ENCODE measurements at regions not wholly inside any gene's neighbourhood (a gene's known extent, or its start where the extent isn't known, plus 50 kb on each side); places are given as distances from the start of the nearest gene placed in this dataset.
A peak's percentile ranks its signal among the peaks of the same experiment; 100 is the strongest.

DNA sequence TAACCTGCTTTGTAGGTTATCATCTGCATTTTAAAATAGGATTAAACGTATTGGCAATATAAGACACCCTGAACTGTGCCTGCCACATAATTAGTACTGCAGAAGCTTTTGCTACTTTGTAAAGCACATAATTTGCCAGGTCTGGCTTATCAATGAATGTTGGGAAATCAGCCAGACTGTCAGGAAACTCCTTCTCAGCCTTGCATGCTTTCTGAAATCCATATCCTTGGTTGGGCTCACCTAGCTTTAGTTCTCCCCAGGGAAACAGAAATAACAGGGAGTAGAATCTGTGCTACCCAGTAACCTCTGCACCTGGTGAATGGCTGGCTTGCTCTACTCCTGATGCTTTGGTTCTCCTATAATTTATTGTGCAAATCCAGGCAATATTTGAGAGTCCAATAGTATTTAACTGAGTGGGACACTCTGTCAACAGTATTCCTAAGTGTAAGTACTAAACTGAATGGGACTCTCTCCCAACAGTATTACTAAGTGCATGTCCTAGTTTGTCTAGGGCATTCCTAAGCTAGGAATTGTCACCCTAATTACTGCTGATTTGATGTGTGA lies 354.5 kb downstream of the WDR72 start:
- no peaks in the 10 kb centered on the region for H3K4me1 Mint-ChIP-seq
- intact Hi-C loops (cut with micrococcal nuclease): no loop called here

GRCh38 chr15:53401503-53401902 lies 358.0 kb downstream of the WDR72 start:
- Histone ChIP-seq H4K20me1 (ENCODE audit: insufficient read depth, low read length) (no peaks in the 10 kb centered on the region), H3K79me2 (ENCODE audit: insufficient read depth, low read length) (no peaks in the 10 kb centered on the region), H3K27ac (ENCODE audit: low read depth in 1 of 2, low read length in 2 of 2) (no peak overlapping the region), H3K4me1 (ENCODE audit: control insufficient read depth in 1 of 2, insufficient read depth in 2 of 2, low read length in 2 of 2) (no peaks in the 10 kb centered on the region), H3K9me3 (replicated peaks in 1 of 2; ENCODE audit: control insufficient read depth in 1 of 2, insufficient read depth in 1 of 2, low read length in 2 of 2) (no peaks in the 10 kb centered on the region), H3K4me3 (replicated peaks in 1 of 3; ENCODE audit: low read depth in 2 of 3, low read length in 3 of 3) (no peak overlapping the region), H3K36me3 (replicated peaks in 1 of 2; ENCODE audit: control insufficient read depth in 1 of 2, insufficient read depth in 2 of 2, low read length in 2 of 2) (no peaks in the 10 kb centered on the region), H3K27me3 (ENCODE audit: control insufficient read depth in 2 of 2, insufficient read depth in 2 of 2, low read length in 2 of 2) (no peaks in the 10 kb centered on the region), H2AFZ (ENCODE audit: insufficient read depth, low read depth, low read length, poor library complexity, severe bottlenecking) (no peak overlapping the region), H3K9ac (ENCODE audit: insufficient read depth, low read length, poor library complexity, severe bottlenecking) (no peak overlapping the region), H3K4me2 (replicated peaks; ENCODE audit: extremely low read depth, low read length, poor library complexity, severe bottlenecking) (no peak overlapping the region)
- no CpG with 5 or more reads among the region's 2 CpGs for WGBS (ENCODE audit: insufficient coverage)
- Mint-ChIP-seq H3K9me3 (peaks cover 0 to 9% (median 4%) of the 10 kb centered on the region in 7 donors), H3K27ac (peak overlapping the region in 1 of 7 donors; percentile 8), H3K27me3 (ENCODE audit: low read depth in 3 of 3) (peaks cover 0 to 3% (median 1%) of the 10 kb centered on the region in 3 donors), H3K36me3 (no peaks in the 10 kb centered on the region), H3K4me1 (no peaks in the 10 kb centered on the region), H3K4me3 (no peak overlapping the region)
- intact Hi-C loops (cut with micrococcal nuclease): no loop called here
- DNase-seq: no peak
- TF ChIP-seq CTCF (IDR thresholded peaks at IDR 0.05): no peak

More for the DNA sequence above, 354.5 kb downstream of the WDR72 start:
- no peaks in the 10 kb centered on the region for H3K36me3 Mint-ChIP-seq
- Histone ChIP-seq H4K20me1 (ENCODE audit: insufficient read depth, low read length) (no peaks in the 10 kb centered on the region), H3K27ac (ENCODE audit: low read depth in 1 of 2, low read length in 2 of 2) (no peak overlapping the region), H3K4me3 (replicated peaks in 1 of 3; ENCODE audit: low read depth in 2 of 3, low read length in 3 of 3) (no peak overlapping the region), H3K27me3 (ENCODE audit: control insufficient read depth in 2 of 2, insufficient read depth in 2 of 2, low read length in 2 of 2) (no peaks in the 10 kb centered on the region), H3K4me1 (ENCODE audit: control insufficient read depth in 1 of 2, insufficient read depth in 2 of 2, low read length in 2 of 2) (no peaks in the 10 kb centered on the region), H3K4me2 (replicated peaks; ENCODE audit: extremely low read depth, low read length, poor library complexity, severe bottlenecking) (no peak overlapping the region), H3K36me3 (replicated peaks in 1 of 2; ENCODE audit: control insufficient read depth in 1 of 2, insufficient read depth in 2 of 2, low read length in 2 of 2) (no peaks in the 10 kb centered on the region), H3K9ac (ENCODE audit: insufficient read depth, low read length, poor library complexity, severe bottlenecking) (no peak overlapping the region), H3K79me2 (ENCODE audit: insufficient read depth, low read length) (no peaks in the 10 kb centered on the region), H2AFZ (ENCODE audit: insufficient read depth, low read depth, low read length, poor library complexity, severe bottlenecking) (no peak overlapping the region), H3K9me3 (replicated peaks in 1 of 2; ENCODE audit: control insufficient read depth in 1 of 2, insufficient read depth in 1 of 2, low read length in 2 of 2) (no peaks in the 10 kb centered on the region)
- DNase-seq: no peak
- H3K27ac Mint-ChIP-seq: no peak overlapping the region
- no peak overlapping the region for H3K4me3 Mint-ChIP-seq
- peaks cover 0 to 4% (median 1%) of the 10 kb centered on the region in 3 donors for H3K27me3 Mint-ChIP-seq (ENCODE audit: low read depth in 3 of 3)
- WGBS (ENCODE audit: insufficient coverage): no CpG with 5 or more reads among the region's 1 CpG
- H3K9me3 Mint-ChIP-seq: peaks cover 0 to 10% (median 3%) of the 10 kb centered on the region in 7 donors
- no peak for TF ChIP-seq CTCF (IDR thresholded peaks at IDR 0.05)

Measured in CD14-positive monocyte (primary cell).